ELF-1 (cell line): ENCODE measurements at regions not wholly inside any gene's neighbourhood (a gene's known extent, or its start where the extent isn't known, plus 50 kb on each side); places are given as distances from the start of the nearest gene placed in this dataset.
A peak's percentile ranks its signal among the peaks of the same experiment; 100 is the strongest.

Experiments used
- DNase-seq: peaks from one replicate; pipeline ENCODE4 v3.0.0-alpha.2; 2016; ENCODE audit warnings: low read depth, low spot score

- DNase-seq, result peak; percentile 51
These were observed 125.9 kb upstream of the HES1 start for GRCh38 chr3:194009892-194010533.

DNA sequence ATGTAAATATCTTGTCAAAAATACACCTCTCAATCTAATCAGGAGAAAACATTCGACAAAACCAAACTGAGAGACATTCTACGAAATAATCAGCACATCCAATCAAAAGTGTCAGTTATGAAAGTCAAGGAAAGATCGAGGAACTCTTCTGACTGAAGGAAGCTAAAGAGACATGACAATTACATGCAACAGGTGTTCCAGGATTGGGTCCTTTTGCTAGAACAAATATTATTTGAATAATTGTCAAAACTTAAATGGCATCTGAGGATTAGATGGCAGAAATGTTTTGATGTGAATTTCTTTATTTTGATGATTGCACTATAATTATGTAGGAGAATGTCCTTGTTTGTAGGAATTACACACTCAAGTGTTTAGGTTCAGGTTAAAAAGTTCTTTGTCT, 124.1 kb upstream of the HES1 start:
- DNase-seq, result no peak

GRCh38 chr3:194013928-194014327, 122.0 kb upstream of the HES1 start:
- no peak for DNase-seq

DNA sequence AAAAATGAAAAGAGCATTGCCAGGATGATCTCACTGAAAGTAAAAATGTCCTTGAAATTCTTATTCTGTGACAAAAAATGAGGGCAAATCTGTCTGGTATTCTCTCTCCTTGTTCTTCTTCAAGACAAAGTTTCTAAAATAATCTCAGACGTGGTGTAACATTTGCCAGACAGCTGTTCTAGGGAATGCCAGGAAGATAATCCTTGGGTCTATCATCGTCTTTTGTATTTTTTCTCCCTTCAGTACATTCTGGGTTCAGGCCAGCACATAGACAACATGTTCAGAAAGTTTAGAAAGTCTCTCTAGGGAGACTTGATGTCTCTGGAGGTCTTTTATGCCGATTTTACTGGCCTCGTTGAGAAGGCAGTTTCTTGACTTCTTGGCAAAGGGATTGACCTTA, 121.2 kb upstream of the HES1 start:
- no peak for DNase-seq

DNA sequence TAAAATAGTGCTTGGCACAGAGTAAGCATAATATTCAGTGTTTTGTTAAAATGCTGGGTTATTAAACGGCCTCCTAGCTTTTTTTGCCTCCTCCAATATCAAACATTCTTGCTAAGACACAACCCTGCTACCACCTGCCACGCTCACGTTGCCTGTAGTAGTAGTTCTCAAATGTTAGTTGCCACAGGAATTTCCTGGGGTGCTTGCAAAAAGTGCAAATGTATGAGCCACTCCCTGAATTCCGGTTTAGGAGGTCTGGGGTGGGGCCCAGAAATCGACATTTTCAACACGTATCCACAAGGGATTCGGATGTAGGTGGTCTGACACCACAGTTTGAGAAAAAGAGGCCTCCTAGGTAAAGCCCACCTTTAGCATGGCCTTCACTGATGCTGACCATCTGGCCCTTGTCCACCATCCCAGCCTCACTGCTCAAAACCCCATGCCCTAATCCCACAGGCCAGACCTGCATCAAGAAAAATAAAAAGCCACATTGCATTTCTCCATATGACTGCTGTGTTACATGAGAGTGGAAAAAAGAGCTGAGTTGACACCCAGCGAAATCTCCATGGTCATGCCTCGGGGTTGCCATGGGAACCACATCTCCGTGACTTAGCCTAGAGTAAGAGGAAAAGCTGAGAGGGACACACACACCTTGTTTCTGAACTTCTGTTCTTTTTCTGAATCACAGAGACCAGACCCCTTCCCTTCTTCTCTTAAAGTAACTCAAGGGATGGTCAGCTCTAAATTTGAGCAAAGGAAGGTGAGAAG, 116.4 kb upstream of the HES1 start:
- no peak for DNase-seq

GRCh38 chr3:194022052-194022451, 113.9 kb upstream of the HES1 start:
- no peak for DNase-seq

GRCh38 chr3:194022816-194023215, 113.1 kb upstream of the HES1 start:
- DNase-seq, result no peak

DNA sequence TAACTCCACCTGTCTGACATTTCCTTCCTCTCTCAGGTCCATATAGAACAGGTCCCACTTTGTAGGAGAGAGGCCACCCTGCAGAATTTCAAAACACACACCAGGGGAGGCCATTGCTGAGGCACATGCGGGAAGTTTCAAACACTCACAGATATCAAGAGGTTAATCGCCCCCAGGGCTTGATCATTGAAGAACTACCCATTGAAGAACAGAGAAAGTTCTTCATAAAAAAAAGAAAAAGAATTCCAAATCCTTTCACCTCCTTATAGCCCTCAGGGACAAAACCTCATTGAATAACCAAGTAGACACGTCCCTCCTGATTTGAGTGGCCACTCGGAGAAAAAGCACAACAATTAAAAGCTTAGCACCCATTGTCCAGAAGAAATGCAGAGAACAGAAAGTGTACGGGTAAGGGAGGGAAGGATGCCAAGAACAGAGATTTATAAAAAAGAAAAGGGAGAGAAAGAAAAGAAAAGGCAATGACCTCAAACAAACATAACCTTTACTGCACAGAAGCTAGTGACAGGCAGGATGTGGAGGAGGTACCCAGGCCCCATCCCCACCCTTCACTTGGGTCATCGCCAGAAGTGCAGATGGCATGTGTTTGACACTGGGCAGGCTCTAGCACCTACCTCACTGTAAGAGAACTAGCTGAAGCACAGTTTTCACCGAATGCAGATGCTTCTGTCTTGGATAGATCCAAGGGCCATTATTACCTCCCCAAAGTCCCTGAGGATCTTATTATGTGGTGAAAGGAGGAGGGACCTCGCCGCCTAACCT, 112.3 kb upstream of the HES1 start:
- DNase-seq, result no peak

DNA sequence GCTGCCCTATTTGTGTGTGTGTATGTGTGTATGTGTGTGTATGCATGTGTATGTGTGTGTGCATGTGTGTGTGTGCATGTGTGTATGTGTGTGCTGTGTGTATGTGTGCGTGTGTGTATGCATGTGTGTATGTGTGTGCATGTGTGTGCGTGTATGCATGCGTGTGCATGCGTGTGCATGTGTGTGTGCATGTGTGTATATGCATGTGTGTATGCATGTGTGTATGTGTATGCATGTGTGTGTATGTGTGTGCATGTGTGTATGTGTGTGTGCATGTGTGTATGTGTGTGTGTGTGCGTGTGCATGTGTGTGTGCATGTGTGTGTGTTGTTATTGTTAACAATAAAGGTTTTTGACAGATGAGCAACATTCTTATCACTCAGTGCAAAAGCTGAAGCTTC, 110.8 kb upstream of the HES1 start:
- DNase-seq, result no peak

DNA sequence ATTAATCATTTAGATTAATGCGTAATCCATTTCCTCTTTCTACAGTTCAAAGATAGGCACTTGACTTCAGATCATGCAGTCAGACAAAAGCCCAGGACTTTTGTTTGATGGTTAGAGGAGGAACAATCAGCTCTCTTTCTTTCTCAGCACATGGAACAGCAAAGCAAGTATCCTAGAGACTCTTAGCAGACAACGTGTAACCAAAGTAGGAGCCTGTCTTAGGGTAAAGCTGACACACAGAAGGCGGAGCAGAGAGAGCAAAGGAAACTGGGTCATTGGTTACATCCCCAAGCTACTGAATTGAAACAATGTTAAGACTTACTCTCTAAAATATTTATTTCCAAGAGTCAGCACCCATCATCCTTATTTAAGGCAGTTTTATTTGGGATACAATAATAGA, 110.0 kb upstream of the HES1 start:
- no peak for DNase-seq

DNA sequence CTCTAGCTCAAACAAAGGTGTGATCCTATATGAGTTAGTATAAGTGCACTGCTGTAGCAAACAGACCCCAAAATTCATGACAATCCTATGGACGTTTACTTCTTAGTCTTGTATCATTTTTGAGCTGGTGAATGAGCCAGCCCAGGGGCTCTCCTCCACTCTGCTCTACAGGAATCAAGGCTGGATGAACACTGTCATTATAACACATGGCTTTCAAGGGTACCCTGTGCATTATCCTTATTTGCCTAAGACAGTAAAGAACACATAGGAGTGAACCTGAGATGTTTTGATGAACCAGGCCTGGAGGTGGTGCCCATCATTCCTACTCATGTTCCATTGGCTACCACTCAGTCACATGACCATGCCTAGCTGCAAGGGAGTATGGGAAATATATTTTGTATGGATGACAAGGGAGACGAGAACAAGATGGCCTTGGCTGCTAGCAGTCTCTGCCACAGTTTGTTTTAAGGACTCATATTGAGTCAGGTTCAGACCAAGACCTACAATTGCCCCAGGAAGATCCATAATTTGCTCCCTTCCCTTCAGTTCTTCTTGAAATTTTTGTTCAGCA, 107.4 kb upstream of the HES1 start:
- DNase-seq, result no peak

DNA sequence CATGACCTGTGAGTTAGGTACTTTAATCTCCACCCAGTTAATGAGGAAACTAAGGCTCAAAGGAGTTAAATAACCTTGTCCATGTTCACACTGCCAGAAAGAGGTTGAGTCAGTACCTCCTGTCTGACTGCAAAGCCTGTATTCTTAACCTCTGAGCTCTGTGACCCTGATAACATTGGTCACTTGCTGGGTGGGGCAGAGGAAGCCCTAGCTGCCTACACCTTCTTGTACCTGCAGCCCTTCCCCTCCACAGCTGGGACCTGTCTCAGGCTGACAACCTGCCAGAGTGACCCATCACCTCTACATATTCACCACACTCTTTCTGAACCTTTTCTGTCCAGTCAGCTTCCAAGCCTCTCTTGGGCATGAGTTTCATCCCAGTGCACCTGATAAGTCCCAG, 106.1 kb upstream of the HES1 start:
- no peak for DNase-seq

DNA sequence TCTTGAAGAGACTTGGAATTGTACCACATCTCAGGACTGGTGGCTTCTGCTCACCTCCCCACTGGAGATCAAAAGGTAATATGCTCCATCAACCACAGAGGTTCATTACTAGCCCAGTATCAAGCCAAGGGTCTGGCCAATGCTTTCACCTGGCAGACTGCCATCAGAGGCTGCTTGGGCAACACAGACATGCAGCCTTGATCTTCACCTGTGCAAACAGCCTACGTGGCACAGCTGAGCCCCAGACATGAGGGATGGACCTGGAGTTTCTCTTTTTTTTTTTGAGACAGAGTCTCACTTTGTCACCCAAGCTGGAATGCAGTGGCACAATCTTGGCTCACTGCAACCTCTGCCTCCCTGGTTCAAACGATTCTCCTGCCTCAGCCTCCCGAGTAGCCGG, 105.6 kb upstream of the HES1 start:
- no peak for DNase-seq

- DNase-seq, result no peak
These were observed 104.6 kb upstream of the HES1 start for GRCh38 chr3:194031349-194031748.

- peak; percentile 38 for DNase-seq
These were observed 103.9 kb upstream of the HES1 start for GRCh38 chr3:194031867-194032635.

DNA sequence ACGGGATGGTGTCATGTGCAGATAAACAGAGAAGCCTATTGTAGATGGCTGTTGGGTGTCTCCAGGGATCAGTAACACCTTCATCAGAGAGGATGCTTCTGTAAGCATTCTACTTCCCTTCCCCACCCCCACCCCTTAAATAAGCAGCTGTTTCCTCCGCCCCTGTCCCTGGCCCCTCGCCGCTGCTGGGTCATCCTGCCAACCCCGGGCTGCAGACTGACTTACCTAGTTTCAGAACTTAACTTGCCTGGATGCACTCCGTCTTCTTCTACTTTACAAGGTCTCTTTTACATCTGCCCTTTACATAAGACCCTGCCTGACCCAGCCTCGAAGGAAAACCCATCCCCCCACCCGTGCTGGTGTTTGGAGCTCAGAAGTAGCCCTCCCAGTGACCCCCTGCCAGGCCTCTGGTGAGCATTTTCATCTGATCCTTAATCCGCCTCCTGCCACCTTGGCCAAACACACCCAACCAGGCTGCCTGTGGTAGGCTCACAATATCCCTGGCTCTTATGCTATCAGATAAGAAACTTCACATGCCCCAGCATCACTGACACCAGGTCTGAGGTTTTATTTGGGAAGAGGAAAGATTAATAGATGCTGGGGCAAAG, 103.0 kb upstream of the HES1 start:
- peak; percentile 52 for DNase-seq

DNA sequence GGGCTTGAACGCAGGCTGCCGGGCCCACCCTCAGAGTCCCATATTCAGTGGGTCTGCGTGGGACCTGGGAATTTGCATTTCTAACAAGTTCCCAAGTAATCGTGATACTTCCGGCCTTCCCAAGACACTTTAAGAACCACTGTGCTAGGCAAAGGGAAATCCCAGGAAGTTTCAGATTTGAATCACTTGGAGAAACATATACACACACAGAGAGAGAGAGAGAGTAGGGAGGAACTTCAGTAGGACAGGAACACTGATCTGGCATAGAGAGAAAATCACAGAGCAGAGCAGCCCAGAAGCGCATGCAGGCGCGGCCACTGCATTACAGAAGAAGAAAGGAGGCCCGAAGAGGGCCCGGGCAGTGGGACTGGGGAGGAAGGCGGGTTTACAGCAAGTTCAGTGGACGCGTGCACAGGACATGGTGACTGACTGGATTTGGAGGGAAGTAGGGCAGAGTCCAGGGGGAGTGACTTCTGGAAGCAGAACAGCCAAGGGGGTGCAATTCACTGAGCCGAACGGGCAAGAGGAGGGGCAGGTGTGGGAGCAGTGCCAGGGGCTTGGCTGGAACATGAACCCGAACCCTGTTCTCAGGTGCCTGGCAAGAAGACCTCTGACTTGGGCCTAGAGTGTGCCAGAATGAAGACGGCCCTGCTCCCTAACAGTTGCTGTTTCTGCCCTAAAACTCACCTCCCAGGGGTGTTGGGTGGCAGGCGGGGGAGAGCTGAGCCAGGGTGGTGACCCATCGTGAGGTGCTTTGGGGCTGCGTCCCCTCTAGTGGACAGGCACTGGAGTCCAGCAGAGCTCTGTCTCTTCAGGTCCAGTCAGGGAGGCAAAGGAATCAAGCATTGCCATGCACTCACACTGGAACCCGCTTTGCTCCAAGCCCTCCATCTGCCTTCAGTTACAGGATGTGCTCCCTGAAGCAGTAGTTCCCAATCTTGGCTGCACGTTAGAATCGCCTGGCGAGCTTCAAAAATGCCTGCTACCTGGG, 101.3 kb upstream of the HES1 start:
- no peak for DNase-seq

DNA sequence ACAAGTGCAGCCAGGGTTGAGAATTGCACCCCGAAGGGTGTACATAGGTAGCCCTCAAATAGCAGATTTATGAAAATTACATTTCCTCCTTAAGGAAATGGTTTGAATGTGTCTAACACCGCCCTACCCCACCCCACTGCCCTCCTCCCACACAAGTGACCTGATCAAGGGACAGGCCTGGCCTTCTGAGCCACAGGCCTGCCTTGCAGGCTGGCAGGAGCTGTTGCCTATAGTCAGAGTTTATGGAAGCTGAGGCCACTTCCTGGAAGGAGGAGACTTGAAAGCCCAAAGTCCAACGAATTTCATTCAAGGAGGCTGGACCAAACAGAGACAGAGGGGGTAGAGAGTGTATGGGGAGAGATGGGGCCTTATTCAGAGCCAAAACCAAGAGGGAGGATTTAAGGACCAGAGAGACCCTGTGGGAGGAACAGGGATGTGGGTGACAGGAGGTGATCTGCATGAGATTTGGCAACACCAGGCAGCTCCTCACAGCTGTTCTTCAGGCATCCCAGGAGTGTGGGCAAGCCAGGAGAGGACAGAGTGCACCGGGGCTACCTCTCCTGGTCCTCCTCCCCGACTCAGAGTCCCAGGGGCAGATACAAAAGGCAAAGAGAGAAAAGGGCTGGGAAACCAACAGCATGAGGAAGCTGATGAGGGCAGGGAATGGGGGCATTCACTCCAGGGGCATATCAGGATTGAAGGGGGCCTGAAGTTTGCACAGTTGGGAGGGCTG, 100.4 kb upstream of the HES1 start:
- DNase-seq, result no peak

DNA sequence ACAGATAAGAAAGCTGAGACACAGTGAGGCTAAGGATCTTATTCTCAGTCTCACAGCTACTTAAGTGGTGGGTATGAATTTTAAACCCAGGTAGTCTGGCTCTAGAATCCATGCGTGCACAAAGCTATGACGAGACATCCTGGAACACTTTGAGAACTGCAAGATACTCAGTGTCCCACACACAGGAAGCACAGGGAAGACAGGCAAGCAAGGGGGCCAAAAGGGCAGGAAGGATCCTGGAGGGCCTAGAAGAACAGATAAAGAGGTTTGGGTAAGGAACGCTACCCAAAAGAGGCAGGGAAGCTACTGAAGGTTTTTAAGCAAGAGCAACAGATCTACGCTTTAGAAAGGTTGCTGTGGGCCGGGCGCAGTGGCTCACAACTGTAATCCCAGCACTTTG, 99.1 kb upstream of the HES1 start:
- no peak for DNase-seq
